A549 (cell line): ENCODE measurements at regions not wholly inside any gene's neighbourhood (a gene's known extent, or its start where the extent isn't known, plus 50 kb on each side); places are given as distances from the start of the nearest gene placed in this dataset.

Experiments used
- ATAC-seq, 2 experiments: fragments of 200-7000 bp in 1 of 2; fragments of >200 bp in 1 of 2; cut with Nextera tagmentation in 1 of 2; cut with Tn5 transposase in 1 of 2; 3 replicates each; pipeline versions ENCODE4 v1.8.0 to v1.9.1; 2018 to 2020; ENCODE audit warnings: mild to moderate bottlenecking in 1 of 2, moderate library complexity in 1 of 2
- CTCF ChIA-PET: fragments of 300-600 bp; sonication (Branson Sonifier 250); formaldehyde crosslinking; extraction: SDS; loops from one replicate; lab custom pipeline; 2021; ENCODE audit warnings: antibody characterized with exemption, inconsistent platforms; lab: Yijun Ruan, JAX
- POLR2A ChIA-PET: fragments of 350-600 bp; formaldehyde crosslinking; extraction: SDS; loops from one replicate; lab custom pipeline; 2021; ENCODE audit warnings: antibody characterized with exemption, inconsistent platforms; lab: Yijun Ruan, JAX
- DNase-seq, 2 experiments: peaks; one replicate each; pipeline versions ENCODE4 v3.0.0 to v3.0.0-alpha.2; 2011 to 2016; ENCODE audit warnings: low read depth in 1 of 2, low spot score in 1 of 2
- FAIRE-seq: peaks from 2 replicates; lab custom pipeline; 2011; peaks lifted over from hg19 to GRCh38; lab: Jason Lieb, UNC
- H3K27ac ChIP-seq, 2 experiments: fragments of >200 bp; sonication (Bioruptor Twin); formaldehyde crosslinking; 3 replicates each; pipeline ENCODE4 v1.5.1; 2016 to 2017
- H3K4me1 ChIP-seq: fragments of >200 bp; sonication (Bioruptor Twin); formaldehyde crosslinking; 3 replicates; pipeline ENCODE4 v1.6.1; 2016
- H3K4me2 ChIP-seq: fragments of >200 bp; sonication (Bioruptor Twin); formaldehyde crosslinking; 3 replicates; pipeline ENCODE4 v1.6.1; 2016
- H3K4me3 ChIP-seq: fragments of >200 bp; sonication (Bioruptor Twin); formaldehyde crosslinking; 3 replicates; pipeline ENCODE4 v1.5.1; 2016
- H3K9me3 ChIP-seq: fragments of >200 bp; sonication (Bioruptor Twin); formaldehyde crosslinking; 3 replicates; pipeline ENCODE4 v1.6.1; 2016
- CBX8 ChIP-seq: fragments of 200-600 bp; sonication (generic); IDR thresholded peaks from 2 replicates; pipeline ENCODE4 v1.6.1; 2016
- CEBPB ChIP-seq, 2 experiments: fragments of >200 bp in 1 of 2; sonication (Bioruptor Twin) in 1 of 2; formaldehyde crosslinking in 1 of 2; IDR thresholded peaks; 2 replicates each; pipeline ENCODE4 v1.6.1; 2012 to 2016
- EP300 ChIP-seq, 2 experiments: fragments of >200 bp; sonication (Bioruptor Twin); formaldehyde crosslinking; IDR thresholded peaks; 2 replicates in 1 of 2; 3 replicates in 1 of 2; pipeline ENCODE4 v1.6.1; 2016 to 2017
- ESRRA ChIP-seq: fragments of 150-350 bp; IDR thresholded peaks from 2 replicates; pipeline ENCODE4 v1.6.1; 2014; ENCODE audit warnings: mild to moderate bottlenecking, low read length, borderline replicate concordance
- GATA3 ChIP-seq: IDR thresholded peaks from 2 replicates; pipeline ENCODE4 v1.6.1; 2012; ENCODE audit warnings: borderline replicate concordance
- HDAC2 ChIP-seq: fragments of 200-600 bp; sonication (generic); IDR thresholded peaks from 2 replicates; pipeline ENCODE4 v1.6.1; 2016
- HEYL ChIP-seq: fragments of 250-450 bp; sonication (Bioruptor Pico); IDR thresholded peaks from 2 replicates; pipeline ENCODE4 v1.8.0; 2021; ENCODE audit warnings: mild to moderate bottlenecking, moderate library complexity
- HOXA7 ChIP-seq: fragments of 250-450 bp; sonication (Bioruptor Pico); IDR thresholded peaks from 2 replicates; pipeline ENCODE4 v1.5.0; 2020; ENCODE audit warnings: mild to moderate bottlenecking, moderate library complexity
- JUN ChIP-seq, 2 experiments: fragments of >200 bp; sonication (Bioruptor Twin); formaldehyde crosslinking; IDR thresholded peaks; 2 replicates in 1 of 2; 3 replicates in 1 of 2; pipeline ENCODE4 v1.6.1; 2016 to 2017
- NPAS2 ChIP-seq: fragments of 250-450 bp; sonication (Bioruptor Pico); IDR thresholded peaks from 2 replicates; pipeline ENCODE4 v1.8.0; 2022; ENCODE audit warnings: mild to moderate bottlenecking, moderate library complexity, borderline replicate concordance
- NR3C1 ChIP-seq: fragments of >200 bp; sonication (Bioruptor Twin); formaldehyde crosslinking; IDR thresholded peaks from 3 replicates; pipeline ENCODE4 v1.6.1; 2017
- PHF8 ChIP-seq: fragments of 200-600 bp; sonication (generic); IDR thresholded peaks from 2 replicates; pipeline ENCODE4 v1.6.1; 2016; ENCODE audit warnings: low read depth, mild to moderate bottlenecking, antibody characterized with exemption, moderate library complexity, borderline replicate concordance
- POLR2A ChIP-seq: IDR thresholded peaks from 2 replicates; pipeline ENCODE4 v1.6.1; 2012; ENCODE audit warnings: mild to moderate bottlenecking, low read length
- RCOR1 ChIP-seq: fragments of 150-350 bp; IDR thresholded peaks from 2 replicates; pipeline ENCODE4 v1.6.1; 2014; ENCODE audit warnings: antibody characterized with exemption, low read length, low read depth
- RFX5 ChIP-seq: fragments of 450-650 bp; IDR thresholded peaks from 2 replicates; pipeline ENCODE4 v1.7.1; 2014; ENCODE audit warnings: antibody characterized with exemption, mild to moderate bottlenecking, moderate library complexity
- RNF2 ChIP-seq: fragments of 200-600 bp; sonication (generic); IDR thresholded peaks from 2 replicates; pipeline ENCODE4 v1.6.1; 2016; ENCODE audit warnings: low read depth, mild to moderate bottlenecking, antibody characterized with exemption, moderate library complexity, borderline replicate concordance
- SMC3 ChIP-seq: fragments of >200 bp; sonication (Bioruptor Twin); formaldehyde crosslinking; IDR thresholded peaks from 3 replicates; pipeline ENCODE4 v1.6.1; 2018; ENCODE audit warnings: inconsistent platforms
- ZFP36 ChIP-seq: fragments of 450-650 bp; IDR thresholded peaks from 2 replicates; pipeline ENCODE4 v1.6.1; 2014; ENCODE audit warnings: borderline replicate concordance; ENCODE audit not compliant: partially characterized antibody
- ZNF302 ChIP-seq: fragments of 250-450 bp; sonication (Bioruptor Pico); IDR thresholded peaks from 2 replicates; pipeline ENCODE4 v1.9.0; 2021; ENCODE audit warnings: inconsistent platforms, mild to moderate bottlenecking, moderate library complexity
- WGBS: methylation state at CpG from one replicate; pipeline ENCODE4 v1.1.6; 2017; ENCODE audit errors: missing lambda C conversion rate; 5-methylcytosine and 5-hydroxymethylcytosine counted together
- TF ChIP-seq, protein P1 (sequence below): fragments of >200 bp; sonication (Bioruptor Twin); formaldehyde crosslinking; IDR thresholded peaks from 2 replicates; pipeline ENCODE4 v1.6.1; 2016
- TF ChIP-seq, protein P2 (sequence below): fragments of 150-350 bp; IDR thresholded peaks from 2 replicates; pipeline ENCODE4 v1.6.1; 2014; ENCODE audit warnings: low read depth, mild to moderate bottlenecking, low read length
- TF ChIP-seq, protein P3 (sequence below): fragments of >200 bp; sonication (Bioruptor Twin); formaldehyde crosslinking; IDR thresholded peaks from 3 replicates; pipeline ENCODE4 v1.6.1; 2016
- TF ChIP-seq, protein P4 (sequence below): fragments of >200 bp; sonication (Bioruptor Twin); formaldehyde crosslinking; IDR thresholded peaks from 3 replicates; pipeline ENCODE4 v1.5.1; 2016

DNA sequence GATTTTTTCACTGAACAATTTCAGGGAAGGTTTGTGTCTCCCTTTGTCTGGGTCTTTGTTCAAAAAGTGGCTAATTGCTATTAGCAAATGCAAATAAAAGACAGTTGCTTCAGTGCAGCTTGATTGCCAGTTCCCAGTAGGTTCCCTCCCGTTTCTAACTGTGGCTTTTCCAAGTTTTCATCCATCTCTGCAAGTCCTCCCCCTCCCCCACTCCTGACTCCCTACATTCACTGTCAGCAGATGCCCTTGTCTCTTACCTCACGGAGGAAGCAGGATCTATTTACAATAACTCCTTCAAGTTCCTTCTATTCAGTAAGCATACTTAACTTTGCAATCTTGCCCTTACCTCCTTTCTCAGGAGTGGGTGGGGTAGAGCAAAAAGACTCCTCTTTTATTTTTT is 55.4 kb upstream of the SCEL start:
- no peak for TF ChIP-seq ESRRA
- no peak for TF ChIP-seq JUN (IDR thresholded peaks at IDR 0.05)
- TF ChIP-seq PHF8, result no peak
- no peak for TF ChIP-seq ZNF302 (CRISPR knock-in tag)
- POLR2A ChIA-PET, result no interaction called here
- Histone ChIP-seq H3K4me3 (no peak overlapping the region), H3K27ac (no peak overlapping the region), H3K4me1 (no peaks in the 10 kb centered on the region), H3K9me3 (no peaks in the 10 kb centered on the region), H3K4me2 (no peak overlapping the region)
- ATAC-seq (no peak), FAIRE-seq (no peak), DNase-seq (no peak)
- CTCF ChIA-PET, result interaction anchor here (1.3 to 2.7 kb wide), 4 partner anchors 13 to 403 kb away, joined by 3 to 9 read pairs (median 4); no protein-coding TSS in a partner anchor
- WGBS, result 21% methylated on average over 2 of the region's 2 CpGs

DNA sequence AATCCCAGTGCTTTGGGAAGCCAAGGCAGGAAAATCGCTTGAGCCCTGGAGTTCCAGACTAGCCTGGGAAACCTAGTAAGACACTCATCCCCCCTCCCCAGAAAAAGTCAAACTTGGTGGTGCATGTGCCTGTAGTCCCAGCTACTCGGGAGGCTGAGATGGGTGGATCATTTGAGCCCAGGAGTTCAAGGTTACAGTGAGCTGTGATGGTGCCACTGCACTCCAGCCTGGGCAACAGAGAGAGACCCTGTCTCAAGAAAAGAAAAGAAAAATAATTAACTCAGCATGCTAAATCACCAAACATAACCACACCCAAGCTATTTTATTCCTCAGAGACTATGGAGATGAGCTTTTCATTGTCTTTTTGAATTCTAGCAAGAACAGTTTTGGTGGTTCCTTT is 56.2 kb upstream of the SCEL start:
- ChIA-PET CTCF (interaction anchor here (0.8 to 1.8 kb wide), 14 partner anchors 11 to 448 kb away, joined by 3 to 13 read pairs (median 4); no protein-coding TSS in a partner anchor), POLR2A (no interaction called here)
- no peak for TF ChIP-seq NPAS2
- no peak for TF ChIP-seq SMC3
- TF ChIP-seq RFX5, result no peak
- TF ChIP-seq RNF2, result no peak
- TF ChIP-seq NR3C1, result no peak
- no peak for TF ChIP-seq ZNF302 (CRISPR knock-in tag)
- no peak for TF ChIP-seq ZFP36
- no peak for TF ChIP-seq RCOR1
- TF ChIP-seq, protein P1, sequence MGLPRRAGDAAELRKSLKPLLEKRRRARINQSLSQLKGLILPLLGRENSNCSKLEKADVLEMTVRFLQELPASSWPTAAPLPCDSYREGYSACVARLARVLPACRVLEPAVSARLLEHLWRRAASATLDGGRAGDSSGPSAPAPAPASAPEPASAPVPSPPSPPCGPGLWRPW, result no peak
- TF ChIP-seq HDAC2, result no peak
- TF ChIP-seq PHF8, result no peak
- no peak for TF ChIP-seq HEYL
- no peak for TF ChIP-seq CBX8
- TF ChIP-seq POLR2A, result no peak
- no peak for TF ChIP-seq GATA3
- Histone ChIP-seq H3K4me1 (no peaks in the 10 kb centered on the region), H3K4me3 (no peak overlapping the region), H3K27ac (no peak overlapping the region), H3K9me3 (no peaks in the 10 kb centered on the region), H3K4me2 (no peak overlapping the region)
- DNase-seq, result no peak
- ATAC-seq, result no peak
- FAIRE-seq, result no peak
- WGBS, result 55% methylated on average over 2 of the region's 2 CpGs

DNA sequence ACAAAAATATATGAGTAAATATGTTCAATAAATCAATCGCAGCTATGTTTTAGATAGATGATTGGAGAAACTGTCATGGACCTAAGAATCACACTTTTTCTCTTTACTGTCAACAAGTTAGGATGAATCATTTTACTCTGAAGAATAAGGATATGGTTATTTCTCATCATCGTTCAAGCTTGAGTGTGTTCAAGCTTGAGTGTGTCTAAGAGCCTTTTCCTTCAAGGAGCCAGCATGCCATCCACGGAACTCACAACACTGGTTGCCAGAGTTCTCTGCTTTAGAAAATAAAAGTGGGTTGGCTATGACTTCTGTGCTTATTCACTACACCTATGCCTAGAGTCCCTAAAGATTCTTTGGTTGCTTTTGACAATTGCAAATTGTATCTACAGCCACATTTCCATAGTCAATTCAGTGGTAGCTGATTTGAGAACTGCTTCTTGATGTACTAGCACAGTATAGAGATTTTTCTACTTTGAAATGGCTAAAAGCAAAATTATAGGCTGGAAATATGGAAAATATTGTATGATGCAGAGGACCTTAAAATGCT is 58.1 kb upstream of the SCEL start:
- CTCF ChIA-PET, result interaction anchor here (0.5 to 1.8 kb wide), 16 partner anchors 13 to 1742 kb away, joined by 3 to 13 read pairs (median 3); no protein-coding TSS in a partner anchor
- ATAC-seq (no peak), FAIRE-seq (no peak), DNase-seq (no peak)
- 81% methylated on average over 3 of the region's 3 CpGs for WGBS
- no peaks in the 10 kb centered on the region for H3K4me1 ChIP-seq
- no peaks in the 10 kb centered on the region for H3K9me3 ChIP-seq
- POLR2A ChIA-PET, result interaction anchor here (1.6 kb wide), 1 partner anchor 148 kb away, joined by 5 read pairs; no protein-coding TSS in a partner anchor
- H3K4me2 ChIP-seq, result peak overlapping the region; percentile 82
- TF ChIP-seq, protein P2, sequence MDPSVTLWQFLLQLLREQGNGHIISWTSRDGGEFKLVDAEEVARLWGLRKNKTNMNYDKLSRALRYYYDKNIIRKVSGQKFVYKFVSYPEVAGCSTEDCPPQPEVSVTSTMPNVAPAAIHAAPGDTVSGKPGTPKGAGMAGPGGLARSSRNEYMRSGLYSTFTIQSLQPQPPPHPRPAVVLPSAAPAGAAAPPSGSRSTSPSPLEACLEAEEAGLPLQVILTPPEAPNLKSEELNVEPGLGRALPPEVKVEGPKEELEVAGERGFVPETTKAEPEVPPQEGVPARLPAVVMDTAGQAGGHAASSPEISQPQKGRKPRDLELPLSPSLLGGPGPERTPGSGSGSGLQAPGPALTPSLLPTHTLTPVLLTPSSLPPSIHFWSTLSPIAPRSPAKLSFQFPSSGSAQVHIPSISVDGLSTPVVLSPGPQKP, result no peak
- TF ChIP-seq, protein P3, sequence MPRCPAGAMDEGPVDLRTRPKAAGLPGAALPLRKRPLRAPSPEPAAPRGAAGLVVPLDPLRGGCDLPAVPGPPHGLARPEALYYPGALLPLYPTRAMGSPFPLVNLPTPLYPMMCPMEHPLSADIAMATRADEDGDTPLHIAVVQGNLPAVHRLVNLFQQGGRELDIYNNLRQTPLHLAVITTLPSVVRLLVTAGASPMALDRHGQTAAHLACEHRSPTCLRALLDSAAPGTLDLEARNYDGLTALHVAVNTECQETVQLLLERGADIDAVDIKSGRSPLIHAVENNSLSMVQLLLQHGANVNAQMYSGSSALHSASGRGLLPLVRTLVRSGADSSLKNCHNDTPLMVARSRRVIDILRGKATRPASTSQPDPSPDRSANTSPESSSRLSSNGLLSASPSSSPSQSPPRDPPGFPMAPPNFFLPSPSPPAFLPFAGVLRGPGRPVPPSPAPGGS, result no peak
- TF ChIP-seq HOXA7 (CRISPR knock-in tag) (no peak), CEBPB (IDR thresholded peaks at IDR 0.05) (no peak), NPAS2 (no peak), EP300 (IDR thresholded peaks at IDR 0.05) (no peak)
- TF ChIP-seq, protein P4, sequence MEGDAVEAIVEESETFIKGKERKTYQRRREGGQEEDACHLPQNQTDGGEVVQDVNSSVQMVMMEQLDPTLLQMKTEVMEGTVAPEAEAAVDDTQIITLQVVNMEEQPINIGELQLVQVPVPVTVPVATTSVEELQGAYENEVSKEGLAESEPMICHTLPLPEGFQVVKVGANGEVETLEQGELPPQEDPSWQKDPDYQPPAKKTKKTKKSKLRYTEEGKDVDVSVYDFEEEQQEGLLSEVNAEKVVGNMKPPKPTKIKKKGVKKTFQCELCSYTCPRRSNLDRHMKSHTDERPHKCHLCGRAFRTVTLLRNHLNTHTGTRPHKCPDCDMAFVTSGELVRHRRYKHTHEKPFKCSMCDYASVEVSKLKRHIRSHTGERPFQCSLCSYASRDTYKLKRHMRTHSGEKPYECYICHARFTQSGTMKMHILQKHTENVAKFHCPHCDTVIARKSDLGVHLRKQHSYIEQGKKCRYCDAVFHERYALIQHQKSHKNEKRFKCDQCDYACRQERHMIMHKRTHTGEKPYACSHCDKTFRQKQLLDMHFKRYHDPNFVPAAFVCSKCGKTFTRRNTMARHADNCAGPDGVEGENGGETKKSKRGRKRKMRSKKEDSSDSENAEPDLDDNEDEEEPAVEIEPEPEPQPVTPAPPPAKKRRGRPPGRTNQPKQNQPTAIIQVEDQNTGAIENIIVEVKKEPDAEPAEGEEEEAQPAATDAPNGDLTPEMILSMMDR, result no peak
- no peak overlapping the region for H3K4me3 ChIP-seq
- peak overlapping the region; percentile 81 to 91; a peak in 5 of 6 replicates for H3K27ac ChIP-seq
